ENCODE measurements at regions not wholly inside any gene's neighbourhood (a gene's known extent, or its start where the extent isn't known, plus 50 kb on each side); places are given as distances from the start of the nearest gene placed in this dataset.

GRCh38 chr3:40995271-40995670 is 204.0 kb upstream of the CTNNB1 start:
- no peak overlapping the region for H3K4me3 Mint-ChIP-seq

More at GRCh38 chr3:40995271-40995670, 204.0 kb upstream of the CTNNB1 start:
- H3K14ac ChIP-seq (ENCODE audit: insufficient read depth, low read length) = no peak overlapping the region
- WGBS (ENCODE audit: extremely low coverage, insufficient read length, low lambda C conversion rate) = no CpG with 5 or more reads among the region's 2 CpGs
- H2AFZ ChIP-seq (ENCODE audit: low read length) = no peak overlapping the region
- H2BK120ac ChIP-seq (ENCODE audit: low read depth, low read length, poor library complexity, severe bottlenecking) = no peak overlapping the region
- no peaks in the 10 kb centered on the region; the same call in 1 of the 2 replicates for H3K79me2 ChIP-seq (ENCODE audit: insufficient read depth, low read length)
- no peak overlapping the region for H3K23ac ChIP-seq (ENCODE audit: insufficient read length, low read depth, low read length)
- no peak overlapping the region for H4K91ac ChIP-seq (ENCODE audit: insufficient read length, low read depth, low read length)
- H2BK15ac ChIP-seq (ENCODE audit: low read depth, low read length) = no peak overlapping the region
- no peaks in the 10 kb centered on the region for H3K27me3 ChIP-seq (ENCODE audit: insufficient read depth, low read length)
- peaks cover 11% of the 10 kb centered on the region for H3K4me1 ChIP-seq (ENCODE audit: insufficient read depth, low read length)
- peaks cover 38 to 46% of the 10 kb centered on the region in 2 experiments for H3K4me1 Mint-ChIP-seq
- TF ChIP-seq CTCF (conservative IDR thresholded peaks at IDR 0.05) = no peak
- no peak overlapping the region for H3K18ac ChIP-seq (ENCODE audit: insufficient read length, low read depth, low read length)
- no peak overlapping the region for H3K4ac ChIP-seq (ENCODE audit: low read depth, low read length)
- H3T11ph ChIP-seq (ENCODE audit: low read length) = no peak overlapping the region
- H3K56ac ChIP-seq (ENCODE audit: insufficient read length, low read depth, low read length) = no peak overlapping the region
- H2AK5ac ChIP-seq (ENCODE audit: insufficient read length, low read length) = no peak overlapping the region
- H4K5ac ChIP-seq (ENCODE audit: insufficient read length, low read depth, low read length) = no peak overlapping the region
- H3K27ac ChIP-seq (ENCODE audit: insufficient read length, low read depth, low read length) = no peak overlapping the region
- no peak overlapping the region for H4K8ac ChIP-seq (replicated peaks; ENCODE audit: insufficient read length, low read depth, low read length)
- H3K4me2 ChIP-seq (ENCODE audit: insufficient read depth, insufficient read length, low read length) = no peak overlapping the region
- H3K27ac Mint-ChIP-seq = no peak overlapping the region; a peak in 1 of 7 replicates
- H3K9me3 ChIP-seq (ENCODE audit: control insufficient read depth, low read depth, low read length) = no peaks in the 10 kb centered on the region
- H2BK20ac ChIP-seq (ENCODE audit: low read depth, low read length, poor library complexity, severe bottlenecking) = no peak overlapping the region
- 0 out of 2 replicates have a peak, but pooled peaks cover under 1% of the 10 kb centered on the region for H3K27me3 Mint-ChIP-seq (ENCODE audit: low read depth)
- H3K9me3 Mint-ChIP-seq = no peaks in the 10 kb centered on the region; a peak in 1 of 5 replicates
- H3K9ac ChIP-seq (ENCODE audit: extremely low read depth, insufficient read length, low read length) = no peak overlapping the region
- DNase-seq = no peak
- no peak overlapping the region for H2BK12ac ChIP-seq (ENCODE audit: insufficient read length, low read depth, low read length)
- no peaks in the 10 kb centered on the region; a peak in 1 of 7 replicates for H3K36me3 Mint-ChIP-seq (ENCODE audit: insufficient read depth in 1 of 3, low read depth in 3 of 3)
- H3K79me1 ChIP-seq (ENCODE audit: insufficient read depth, low read depth, low read length, poor library complexity, severe bottlenecking) = no peaks in the 10 kb centered on the region
- no peak overlapping the region for H2BK5ac ChIP-seq (ENCODE audit: insufficient read length, low read length)
- no peaks in the 10 kb centered on the region for H4K20me1 ChIP-seq (ENCODE audit: control insufficient read depth, insufficient read depth, insufficient read length)
- no peaks in the 10 kb centered on the region for H3K23me2 ChIP-seq (ENCODE audit: insufficient read length, low read depth, low read length, poor library complexity, severe bottlenecking)

Measured in H9 (cell line).